CD14-positive monocyte (primary cell): ENCODE measurements at regions not wholly inside any gene's neighbourhood (a gene's known extent, or its start where the extent isn't known, plus 50 kb on each side); places are given as distances from the start of the nearest gene placed in this dataset.

Experiments used
- DNase-seq, 3 donors: peaks; one replicate each; pipeline ENCODE4 v3.0.0-alpha.2; 2011 to 2022
- H2AFZ ChIP-seq: 2 replicates; pipeline ENCODE4 v1.6.0; 2012; ENCODE audit warnings: mild to moderate bottlenecking, low read depth, low read length, inconsistent platforms; ENCODE audit not compliant: insufficient read depth, poor library complexity, severe bottlenecking
- H3K27ac ChIP-seq, 2 donors: 1 replicate in 1 of 2; 2 replicates in 1 of 2; pipeline ENCODE4 v1.5.1; 2012 to 2013; ENCODE audit warnings: low read length in 2 of 2, control low read depth in 1 of 2, inconsistent platforms in 1 of 2, low read depth in 1 of 2, mild to moderate bottlenecking in 1 of 2
- H3K27me3 ChIP-seq, 2 donors: one replicate each; pipeline versions ENCODE4 v1.6.0 to v1.6.1; 2011 to 2013; ENCODE audit warnings: low read length in 2 of 2; ENCODE audit not compliant: control insufficient read depth in 2 of 2, insufficient read depth in 2 of 2
- H3K36me3 ChIP-seq, 2 donors: replicated peaks in 1 of 2; 1 replicate in 1 of 2; 2 replicates in 1 of 2; pipeline versions ENCODE4 v1.5.1 to v1.6.1; 2012 to 2013; ENCODE audit warnings: low read length in 2 of 2, control low read depth in 1 of 2, inconsistent platforms in 1 of 2, mild to moderate bottlenecking in 1 of 2; ENCODE audit not compliant: insufficient read depth in 2 of 2, control insufficient read depth in 1 of 2
- H3K4me1 ChIP-seq, 2 donors: 1 replicate in 1 of 2; 2 replicates in 1 of 2; pipeline versions ENCODE4 v1.5.1 to v1.6.1; 2012 to 2013; ENCODE audit warnings: low read length in 2 of 2, control low read depth in 1 of 2, inconsistent platforms in 1 of 2, mild to moderate bottlenecking in 1 of 2, moderate library complexity in 1 of 2; ENCODE audit not compliant: insufficient read depth in 2 of 2, control insufficient read depth in 1 of 2
- H3K4me2 ChIP-seq: replicated peaks from 2 replicates; pipeline ENCODE3; 2012; ENCODE audit warnings: low read length, moderate library complexity, mild to moderate bottlenecking; ENCODE audit not compliant: poor library complexity, severe bottlenecking; ENCODE audit errors: extremely low read depth
- H3K4me3 ChIP-seq, 3 experiments: fragments of 200-600 bp in 1 of 3; sonication (generic) in 1 of 3; replicated peaks in 1 of 3; 1 replicate in 2 of 3; 2 replicates in 1 of 3; pipeline ENCODE4 v1.5.1; 2011 to 2013; ENCODE audit warnings: low read length in 3 of 3, mild to moderate bottlenecking in 3 of 3, control low read depth in 2 of 3, low read depth in 2 of 3, inconsistent platforms in 1 of 3, moderate library complexity in 1 of 3
- H3K79me2 ChIP-seq: 2 replicates; pipeline ENCODE4 v1.6.0; 2012; ENCODE audit warnings: mild to moderate bottlenecking, control low read depth, inconsistent platforms, low read length, moderate library complexity; ENCODE audit not compliant: insufficient read depth
- H3K9ac ChIP-seq: 2 replicates; pipeline ENCODE4 v1.6.0; 2017; ENCODE audit warnings: low read length, mild to moderate bottlenecking; ENCODE audit not compliant: insufficient read depth, poor library complexity, severe bottlenecking
- H3K9me3 ChIP-seq, 2 donors: replicated peaks in 1 of 2; 1 replicate in 1 of 2; 2 replicates in 1 of 2; pipeline versions ENCODE4 v1.5.1 to v1.6.1; 2012 to 2013; ENCODE audit warnings: low read length in 2 of 2, control low read depth in 1 of 2; ENCODE audit not compliant: control insufficient read depth in 1 of 2, insufficient read depth in 1 of 2
- H4K20me1 ChIP-seq: 2 replicates; pipeline ENCODE4 v1.6.0; 2012; ENCODE audit warnings: mild to moderate bottlenecking, low read length, control low read depth, moderate library complexity; ENCODE audit not compliant: insufficient read depth
- H3K27ac Mint-ChIP-seq, 7 donors: one replicate each; pipeline ENCODE4 v1.8.0; 2020; ENCODE audit warnings: mild to moderate bottlenecking in 7 of 7, mixed read lengths in 7 of 7, moderate library complexity in 6 of 7, inconsistent platforms in 2 of 7
- H3K27me3 Mint-ChIP-seq, 3 donors: one replicate each; pipeline ENCODE4 v1.8.0; 2021 to 2022; ENCODE audit warnings: low read depth in 3 of 3, mild to moderate bottlenecking in 3 of 3, mixed read lengths in 3 of 3, moderate library complexity in 3 of 3, inconsistent platforms in 1 of 3
- H3K36me3 Mint-ChIP-seq, 2 donors: one replicate each; pipeline ENCODE4 v1.8.0; 2020; ENCODE audit warnings: mixed read lengths in 2 of 2, inconsistent platforms in 1 of 2, mild to moderate bottlenecking in 1 of 2
- H3K4me1 Mint-ChIP-seq: one replicate; pipeline ENCODE4 v1.8.0; 2020; ENCODE audit warnings: mild to moderate bottlenecking, mixed read lengths
- H3K4me3 Mint-ChIP-seq, 2 donors: one replicate each; pipeline ENCODE4 v1.8.0; 2020; ENCODE audit warnings: mild to moderate bottlenecking in 2 of 2, mixed read lengths in 2 of 2, moderate library complexity in 1 of 2
- H3K9me3 Mint-ChIP-seq, 7 donors: one replicate each; pipeline ENCODE4 v1.8.0; 2020 to 2022; ENCODE audit warnings: mixed read lengths in 7 of 7, mild to moderate bottlenecking in 6 of 7, moderate library complexity in 6 of 7, inconsistent platforms in 2 of 7
- CTCF ChIP-seq: fragments of 200-600 bp; IDR thresholded peaks from one replicate; pipeline ENCODE4 v1.8.0; 2022; ENCODE audit warnings: antibody characterized with exemption, mild to moderate bottlenecking
- WGBS: methylation state at CpG from one replicate; pipeline ENCODE4 v1.1.5; 2013; ENCODE audit warnings: missing lambda C conversion rate; ENCODE audit not compliant: insufficient coverage; 5-methylcytosine and 5-hydroxymethylcytosine counted together
- intact Hi-C, 2 donors: fragments of 100-400 bp; cut with micrococcal nuclease; formaldehyde crosslinking; loops; one replicate each; pipeline versions ENCODE4 v1.15.0 to v1.15.1; 2023

GRCh38 chr9:129326061-129327005, 148.3 kb upstream of the IER5L start:
- peaks cover 47% of the 10 kb centered on the region for H3K4me1 Mint-ChIP-seq
- peaks cover 6 to 7% of the 10 kb centered on the region in 2 donors for H3K36me3 Mint-ChIP-seq
- 94% methylated on average over 9 of the region's 13 CpGs for WGBS
- Histone ChIP-seq H3K9ac (no peak overlapping the region), H3K27me3 (no peaks in the 10 kb centered on the region), H3K4me2 (no peak overlapping the region), H3K4me3 (no peak overlapping the region), H4K20me1 (no peaks in the 10 kb centered on the region), H3K9me3 (peaks cover 11 to 12% of the 10 kb centered on the region in 2 donors), H3K27ac (no peak overlapping the region), H3K79me2 (peaks cover 13% of the 10 kb centered on the region), H2AFZ (no peak overlapping the region), H3K36me3 (no peaks in the 10 kb centered on the region), H3K4me1 (peaks cover 35 to 40% of the 10 kb centered on the region in 2 donors)
- no peak overlapping the region for H3K4me3 Mint-ChIP-seq
- H3K9me3 Mint-ChIP-seq: peaks cover 6 to 18% (median 12%) of the 10 kb centered on the region in 7 donors
- no peak for DNase-seq
- intact Hi-C loops: loop anchor here (5.0 to 10.0 kb wide), 4 partner anchors 56 to 288 kb away; partner anchors contain the start of gene IER5L (in 1 of the 2)
- no peak for TF ChIP-seq CTCF
- H3K27me3 Mint-ChIP-seq: peaks cover 0 to 2% (median 0%) of the 10 kb centered on the region in 3 donors
- peak overlapping the region in 1 of 7 donors; percentile 14 for H3K27ac Mint-ChIP-seq

DNA sequence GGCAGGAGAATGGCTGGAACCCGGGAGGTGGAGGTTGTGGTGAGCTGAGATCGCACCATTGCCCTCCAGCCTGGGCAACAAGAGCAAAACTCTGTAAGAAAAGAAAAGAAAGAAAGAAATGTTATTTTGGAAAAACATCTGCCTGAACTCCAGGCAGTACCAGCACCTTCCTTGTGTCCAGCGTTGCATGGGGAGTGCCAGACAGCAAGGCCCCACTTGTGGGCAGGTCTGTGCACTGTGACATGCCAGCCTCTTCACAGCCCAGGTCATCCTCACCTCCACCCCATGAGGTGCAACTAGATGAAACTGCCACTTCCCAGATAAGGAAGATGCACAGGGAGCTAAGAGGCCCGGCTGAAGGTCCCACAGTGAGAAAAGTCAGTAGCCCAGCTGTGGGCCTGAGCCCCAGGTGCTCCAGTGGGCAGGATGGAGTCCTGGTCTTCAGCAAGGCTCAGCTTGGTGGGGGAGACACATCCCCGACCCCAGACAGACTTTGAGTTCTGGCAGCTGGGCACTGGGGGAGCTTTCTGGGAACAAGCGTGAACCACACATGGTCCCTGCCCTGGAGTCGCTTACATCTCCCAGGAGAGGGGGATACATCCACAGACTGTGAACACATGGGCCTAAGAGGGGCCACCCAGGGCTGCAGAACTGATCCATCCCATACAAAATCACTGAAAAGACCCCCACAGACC, 146.9 kb upstream of the IER5L start:
- Histone ChIP-seq H3K27me3 (no peaks in the 10 kb centered on the region), H4K20me1 (no peaks in the 10 kb centered on the region), H3K9me3 (no peaks in the 10 kb centered on the region), H3K9ac (no peak overlapping the region), H3K79me2 (peaks cover 19% of the 10 kb centered on the region), H3K36me3 (no peaks in the 10 kb centered on the region), H3K27ac (no peak overlapping the region), H3K4me3 (no peak overlapping the region), H2AFZ (no peak overlapping the region), H3K4me1 (peaks cover 45 to 54% of the 10 kb centered on the region in 2 donors), H3K4me2 (no peak overlapping the region)
- Mint-ChIP-seq H3K4me3 (no peak overlapping the region), H3K4me1 (peaks cover 56% of the 10 kb centered on the region), H3K9me3 (peaks cover 0 to 5% (median 0%) of the 10 kb centered on the region in 7 donors), H3K36me3 (peaks cover 0 to 3% of the 10 kb centered on the region in 2 donors), H3K27ac (no peak overlapping the region), H3K27me3 (peaks cover 0 to 2% (median 0%) of the 10 kb centered on the region in 3 donors)
- WGBS: 97% methylated on average over 6 of the region's 7 CpGs
- TF ChIP-seq CTCF: no peak
- DNase-seq: no peak
- intact Hi-C loops: loop anchor here (5.0 to 10.0 kb wide), 5 partner anchors 57 to 290 kb away; partner anchors contain the start of gene IER5L (in 1 of the 2)
